HG03442 (cell line): ENCODE measurements at regions not wholly inside any gene's neighbourhood (a gene's known extent, or its start where the extent isn't known, plus 50 kb on each side); places are given as distances from the start of the nearest gene placed in this dataset.
"Not testable (repeated sequence)": the region's sequence is repeated elsewhere in the genome, so short reads cannot be mapped to it uniquely, and the experiment has no call there.

Experiments
- ATAC-seq: cut with Tn5 transposase; IDR thresholded peaks from one replicate; pipeline ENCODE4 v1.9.1; 2021; ENCODE audit warnings: mild to moderate bottlenecking, moderate library complexity; ENCODE audit not compliant: unreplicated experiment

DNA sequence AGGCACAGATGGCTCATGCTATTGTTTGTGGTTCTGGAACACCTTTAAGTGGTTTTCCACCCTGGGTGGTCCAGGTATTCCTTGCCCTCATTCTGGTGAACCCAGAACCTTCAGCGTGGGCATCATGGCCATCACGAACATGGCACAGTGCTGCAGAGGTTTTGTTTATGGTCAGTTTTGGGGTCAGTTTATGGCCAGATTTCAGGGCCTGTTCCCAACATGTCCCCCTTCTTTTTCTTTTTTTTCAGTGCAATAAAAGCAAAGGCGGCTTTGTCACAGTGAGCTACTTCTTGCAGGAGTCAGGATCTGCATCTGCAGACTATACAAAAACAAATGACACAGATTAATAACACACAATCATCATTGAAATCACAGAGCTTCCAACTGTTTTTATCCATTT is 1085.0 kb upstream of the ALCAM start:
- ATAC-seq, result no peak

DNA sequence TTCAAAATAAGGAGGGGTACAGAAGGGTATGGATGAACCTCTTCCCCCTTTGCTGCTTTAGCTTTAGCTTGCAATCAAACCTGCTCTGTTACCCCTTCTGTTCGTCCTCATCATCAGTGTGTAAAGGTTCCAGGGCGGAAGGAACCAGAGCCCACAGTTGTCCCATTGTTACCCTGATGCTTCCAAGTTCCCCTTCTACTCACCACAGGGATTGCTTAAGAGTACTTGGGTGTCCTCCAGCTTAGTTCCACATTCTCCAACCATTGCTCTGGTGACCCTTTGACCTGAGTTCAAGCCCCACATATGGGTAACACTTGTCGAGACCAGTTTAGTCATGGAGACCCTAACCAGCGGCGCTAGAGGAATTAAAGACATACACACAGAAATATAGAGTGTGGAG is 1080.1 kb upstream of the ALCAM start:
- ATAC-seq, result no peak

DNA sequence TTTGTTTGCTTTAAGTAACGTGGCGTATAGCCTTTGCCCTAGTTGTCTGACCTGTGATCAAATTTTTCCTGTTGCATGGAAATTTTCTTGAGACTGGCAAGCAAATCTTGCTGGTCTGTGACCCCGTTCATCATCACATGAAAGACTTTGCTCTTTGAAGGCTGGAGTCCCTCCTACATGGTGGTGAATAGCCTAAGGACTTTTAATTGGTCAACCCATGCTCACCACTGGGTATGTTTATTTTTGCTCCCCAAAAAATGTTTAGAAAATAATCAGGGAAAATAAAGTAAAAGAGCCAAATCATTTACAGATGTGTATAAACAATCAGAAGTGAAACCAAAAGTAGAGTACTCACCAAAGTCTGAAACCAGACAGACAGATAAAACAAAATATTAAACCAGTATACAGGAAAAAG is 1075.3 kb upstream of the ALCAM start:
- peak; percentile 57 for ATAC-seq

DNA sequence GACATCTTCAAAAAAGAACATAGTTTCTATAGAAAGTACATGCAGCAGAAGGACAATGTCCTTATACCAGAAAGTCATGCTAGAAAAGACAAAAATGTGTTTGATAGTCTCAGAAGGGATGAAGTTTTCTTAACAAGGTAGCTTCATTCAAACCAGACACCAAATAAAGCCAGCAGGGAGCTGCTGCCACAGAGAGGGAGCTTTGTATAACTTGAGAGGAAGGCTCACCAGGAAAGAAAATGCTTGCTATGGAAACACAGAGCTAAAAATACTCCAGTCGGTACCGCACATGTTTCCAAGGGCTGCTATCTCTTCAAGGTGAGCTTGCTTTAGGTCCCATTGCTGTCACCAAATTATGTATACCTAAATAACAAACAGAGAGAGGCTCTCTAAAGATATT is 1074.8 kb upstream of the ALCAM start:
- peak; percentile 19 for ATAC-seq

DNA sequence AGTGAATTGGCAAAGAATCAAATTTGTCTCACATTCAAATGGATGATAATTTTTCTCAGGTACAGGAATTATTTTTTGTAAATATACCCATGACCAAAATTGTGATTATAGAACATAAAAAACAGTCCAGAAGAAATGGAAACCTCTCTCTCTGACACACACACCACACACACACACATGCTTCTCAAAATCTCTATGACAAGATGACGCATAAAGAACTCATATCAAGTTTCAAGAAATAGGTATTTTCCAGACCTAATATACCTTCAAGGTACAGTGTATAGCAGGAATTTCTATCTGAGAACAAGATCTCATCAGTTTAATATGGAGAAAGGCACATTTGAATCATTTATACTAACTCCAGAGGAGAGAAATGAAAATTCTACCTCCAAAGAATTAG is 1069.1 kb upstream of the ALCAM start:
- no peak for ATAC-seq

DNA sequence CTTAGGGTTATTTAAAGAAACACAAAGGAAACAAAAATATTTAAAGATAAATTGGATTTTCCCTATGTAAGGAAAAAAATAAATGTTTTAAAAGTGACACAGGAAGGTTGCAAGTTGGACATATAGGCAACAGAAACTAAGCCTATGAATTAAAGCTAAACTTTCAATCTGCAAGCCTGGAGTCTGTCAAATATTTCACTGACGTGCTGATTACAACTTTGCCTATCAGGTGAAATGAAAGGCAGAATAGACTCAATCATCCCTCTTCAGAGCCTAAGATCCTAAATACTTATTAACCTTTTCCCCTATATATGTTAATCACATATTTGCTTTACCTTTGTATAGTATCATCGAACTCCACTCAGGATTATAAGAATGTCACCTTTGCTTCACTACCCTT is 1068.0 kb upstream of the ALCAM start:
- no peak for ATAC-seq

DNA sequence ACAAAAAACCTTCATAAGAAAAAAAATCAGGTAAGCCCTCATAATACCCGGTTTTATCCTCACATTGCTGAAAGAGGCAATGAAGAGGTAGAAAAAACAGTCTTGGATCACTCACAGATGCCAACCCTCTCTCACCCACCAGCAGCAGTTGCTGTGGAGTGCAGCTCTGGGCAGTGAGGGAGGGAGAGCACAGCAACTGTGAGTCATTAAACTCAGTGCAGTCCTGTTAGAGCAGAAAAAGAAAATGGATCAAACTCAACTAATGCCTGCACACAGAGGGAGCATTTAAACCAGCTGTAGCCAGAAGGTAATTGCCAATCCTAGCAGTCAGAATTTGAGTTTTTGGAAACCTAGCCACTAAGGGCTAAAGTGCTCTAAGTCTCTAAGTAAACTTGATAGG is 1050.6 kb upstream of the ALCAM start:
- ATAC-seq, result no peak

DNA sequence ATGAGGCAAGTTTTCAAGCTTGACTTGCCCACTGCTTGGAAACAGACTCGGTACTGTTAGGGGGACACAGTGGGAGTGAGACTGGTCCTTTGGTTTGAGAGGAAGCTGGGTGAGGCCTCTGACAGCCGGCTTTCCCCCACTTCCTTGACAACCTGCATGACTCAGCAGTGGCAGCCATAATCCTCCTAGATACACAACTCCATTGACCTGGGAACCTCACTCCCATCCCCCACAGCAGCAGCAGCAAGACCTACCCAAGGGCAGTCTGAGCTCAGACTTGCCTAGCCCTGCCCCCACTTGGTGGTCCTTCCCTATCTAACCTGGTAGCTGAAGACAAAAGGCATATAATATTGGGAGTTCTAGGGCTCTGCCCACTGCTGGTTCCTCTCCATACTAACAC is 1043.5 kb upstream of the ALCAM start:
- no peak for ATAC-seq

DNA sequence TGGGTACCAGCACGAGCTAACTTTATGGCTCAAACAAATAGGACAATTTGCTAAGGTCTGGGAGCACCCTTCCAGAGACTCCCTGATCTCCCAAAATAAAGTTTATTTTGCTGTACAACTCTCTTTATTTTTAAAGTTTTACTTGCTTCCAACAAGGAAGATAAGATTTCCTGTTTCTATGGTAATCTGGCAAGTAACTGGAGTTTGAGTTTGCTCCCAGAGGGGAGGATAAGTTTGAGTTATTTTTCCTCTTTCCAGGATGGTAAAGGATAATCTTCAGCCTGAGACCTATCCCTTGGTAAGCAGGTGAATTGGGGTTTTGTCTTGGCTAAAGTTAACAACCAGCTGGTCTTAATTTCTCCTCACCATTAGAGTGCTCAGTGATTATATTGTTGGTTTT is 1019.4 kb upstream of the ALCAM start:
- ATAC-seq, result no peak

DNA sequence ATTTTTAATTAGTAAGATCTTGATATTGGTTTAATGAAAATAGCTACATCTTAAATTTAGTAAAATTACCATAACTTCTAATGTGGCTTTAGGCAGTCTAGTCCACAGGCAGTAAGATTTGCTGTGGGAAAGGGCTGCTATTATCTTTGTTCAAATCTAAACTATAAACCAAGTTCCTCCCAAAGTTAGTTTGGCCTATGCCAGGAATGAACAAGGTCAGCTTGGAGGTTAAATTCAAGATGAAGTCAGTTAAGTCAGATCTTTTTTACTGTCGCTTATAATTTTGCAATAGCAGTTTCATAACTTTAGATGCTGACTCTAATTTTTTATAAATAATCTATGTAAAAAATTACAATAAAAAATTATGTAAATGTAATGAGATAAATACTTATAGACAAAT is 1016.9 kb upstream of the ALCAM start:
- no peak for ATAC-seq

DNA sequence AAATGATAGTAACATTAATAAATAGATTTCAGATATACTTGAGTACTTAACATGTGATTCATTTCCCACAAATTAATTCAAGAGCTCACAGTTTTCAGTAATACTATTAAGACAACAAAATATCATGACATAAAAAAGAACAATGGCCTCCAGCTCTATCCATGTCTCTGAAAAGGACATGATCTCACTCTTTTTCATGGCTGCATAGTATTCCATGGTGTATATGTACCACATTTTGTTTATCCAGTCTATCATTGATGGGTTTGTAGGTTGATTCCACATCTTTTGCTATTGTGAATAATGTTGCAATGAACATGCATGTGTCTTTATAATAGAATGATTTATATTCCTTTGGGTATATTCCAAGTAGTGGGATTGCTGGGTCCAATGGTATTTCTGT is 1012.8 kb upstream of the ALCAM start:
- ATAC-seq, result no peak

DNA sequence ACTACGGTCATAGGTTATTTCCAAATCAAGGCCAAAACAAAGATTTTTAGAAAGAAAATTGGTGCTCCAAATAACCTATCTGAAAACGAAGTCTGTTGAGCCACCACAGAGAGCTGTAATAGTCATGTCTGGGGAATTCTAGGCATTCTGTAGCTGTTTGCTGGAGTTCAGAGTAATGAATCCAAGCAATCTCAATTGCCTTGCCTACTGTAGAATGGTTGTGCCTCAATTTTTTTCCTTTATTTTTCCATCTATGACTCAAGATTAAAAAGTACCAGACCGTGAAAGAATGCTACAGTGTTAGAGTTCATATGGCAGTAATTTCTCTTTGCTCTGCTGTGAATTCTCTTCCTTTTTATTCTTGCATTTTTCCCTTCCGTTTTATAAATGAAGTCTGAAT is 1007.2 kb upstream of the ALCAM start:
- ATAC-seq, result no peak

DNA sequence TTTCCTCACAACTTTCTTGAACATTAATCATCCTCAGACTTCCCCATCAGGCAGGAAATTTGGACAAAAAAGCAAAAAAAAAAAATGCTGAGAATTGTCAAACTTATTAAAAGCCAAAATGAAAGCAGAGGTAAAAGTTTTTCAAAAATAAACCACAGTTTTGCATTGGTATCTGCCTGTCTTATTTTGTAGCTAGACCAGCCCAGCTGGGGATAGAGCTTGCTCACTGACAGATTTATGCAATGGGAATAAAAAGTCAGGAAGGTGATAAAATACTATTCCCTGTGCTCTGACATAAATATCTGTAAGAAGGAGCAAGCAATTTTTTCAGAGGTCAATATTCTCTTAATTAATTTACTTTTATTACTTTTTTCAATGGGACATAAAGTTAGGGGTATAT is 1006.7 kb upstream of the ALCAM start:
- ATAC-seq, result no peak

DNA sequence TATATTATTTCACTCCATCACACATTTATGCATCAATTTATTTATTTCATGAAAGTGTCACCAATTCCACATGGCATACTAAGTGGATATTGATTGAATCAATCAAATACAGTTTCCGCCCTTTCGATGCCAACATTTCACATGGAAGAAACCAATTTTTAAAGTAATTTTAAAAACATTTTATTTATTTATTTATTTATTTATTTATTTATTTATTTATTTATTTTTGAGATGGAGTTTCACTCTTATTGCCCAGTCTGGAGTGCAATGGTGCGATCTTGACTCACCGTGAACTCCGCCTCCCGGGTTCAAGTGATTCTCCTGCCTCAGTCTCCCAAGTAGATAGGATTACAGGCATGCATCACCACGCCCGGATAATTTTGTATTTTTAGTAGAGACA is 1005.0 kb upstream of the ALCAM start:
- ATAC-seq, result not testable (repeated sequence)

DNA sequence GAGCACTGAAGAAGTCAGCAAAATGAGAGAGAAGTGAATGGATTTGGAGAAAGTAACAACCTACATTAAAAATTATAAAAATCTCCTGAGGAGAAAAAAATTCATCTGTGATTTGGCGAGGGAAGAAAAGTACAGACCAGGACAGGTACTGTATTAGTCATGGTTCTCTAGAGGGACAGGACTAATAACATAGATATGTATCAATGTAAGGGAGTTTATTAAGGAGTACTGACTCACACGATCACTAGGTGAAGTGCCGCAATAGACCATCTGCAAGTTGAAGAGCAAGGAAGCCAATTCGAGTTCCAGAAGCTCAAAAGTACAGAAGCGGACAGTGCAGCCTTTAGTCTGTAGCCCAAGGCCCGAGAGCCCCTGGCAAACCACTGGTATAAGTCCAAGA is 1004.4 kb upstream of the ALCAM start:
- no peak for ATAC-seq

DNA sequence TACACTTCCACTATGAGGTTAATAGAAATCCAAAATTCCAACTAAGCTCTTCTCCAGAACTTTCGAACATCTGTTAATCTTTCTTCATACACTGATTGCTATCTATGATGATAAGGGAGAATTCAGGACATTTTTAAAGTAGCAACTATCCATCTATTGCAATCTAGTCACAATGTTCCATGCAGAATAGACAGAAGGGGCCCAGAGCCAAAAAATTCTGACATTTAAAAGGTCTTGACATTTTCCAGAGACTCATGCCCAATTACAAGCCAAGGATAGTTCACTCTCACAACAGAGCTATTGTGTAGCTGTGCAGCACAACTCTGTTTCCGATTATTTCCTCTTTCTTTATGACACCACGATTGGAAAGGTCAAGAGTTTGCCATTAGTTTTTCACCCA is 999.7 kb upstream of the ALCAM start:
- ATAC-seq, result no peak

DNA sequence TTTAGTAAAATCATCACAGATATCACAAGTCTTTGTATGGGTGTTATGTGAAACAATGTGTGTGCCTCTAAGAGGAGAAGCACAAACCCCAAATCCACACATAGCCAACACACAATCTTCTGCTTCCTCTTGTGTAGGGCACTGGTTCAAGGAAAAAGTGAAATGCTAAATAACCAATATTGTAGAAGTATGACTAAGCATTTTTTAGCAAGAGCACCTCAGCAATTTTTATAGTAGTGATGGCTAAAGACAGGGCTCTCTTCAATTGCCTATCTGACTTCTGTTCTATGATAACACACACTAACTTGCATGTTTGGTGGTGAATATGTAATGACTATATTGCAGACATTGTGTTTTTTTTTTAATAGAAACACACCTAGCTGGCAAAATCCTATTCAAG is 997.9 kb upstream of the ALCAM start:
- no peak for ATAC-seq

DNA sequence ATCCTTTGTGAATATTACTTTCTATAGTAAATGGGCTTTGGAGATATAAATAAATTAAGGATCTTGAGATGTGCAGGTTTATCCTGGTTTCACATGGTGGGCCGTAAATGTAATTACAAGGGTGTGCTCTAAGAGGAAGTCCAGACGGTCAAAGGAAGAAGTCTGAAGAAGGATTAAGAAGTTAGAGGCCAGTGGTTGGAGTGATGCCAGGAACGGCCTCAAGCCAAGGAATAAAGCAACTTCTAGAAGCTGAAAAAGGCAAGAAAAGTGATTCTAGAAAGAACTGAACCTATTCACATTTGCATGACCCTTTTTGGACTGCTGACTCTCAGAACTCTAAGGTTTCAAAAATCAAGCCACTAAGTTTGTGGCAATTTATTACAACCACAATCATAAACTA is 981.3 kb upstream of the ALCAM start:
- ATAC-seq, result no peak

DNA sequence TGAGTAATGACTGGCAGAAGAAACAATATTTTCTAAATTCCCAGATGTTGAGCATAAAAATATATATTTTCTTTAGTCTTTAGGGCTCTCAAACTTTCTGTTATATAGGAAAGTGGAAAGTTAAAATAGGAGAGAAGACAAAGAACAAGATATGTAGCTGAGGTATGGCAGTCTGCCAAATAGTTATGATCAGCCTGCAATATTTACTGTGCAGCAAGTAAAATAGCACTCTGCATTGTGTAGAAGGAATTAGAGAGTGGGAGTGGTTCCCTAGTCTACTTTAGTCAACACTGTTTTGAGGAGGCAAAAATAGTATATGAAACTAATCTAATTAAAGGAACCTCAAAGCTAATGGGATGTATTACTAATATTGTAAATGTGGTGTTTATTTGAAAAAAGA is 978.1 kb upstream of the ALCAM start:
- no peak for ATAC-seq

DNA sequence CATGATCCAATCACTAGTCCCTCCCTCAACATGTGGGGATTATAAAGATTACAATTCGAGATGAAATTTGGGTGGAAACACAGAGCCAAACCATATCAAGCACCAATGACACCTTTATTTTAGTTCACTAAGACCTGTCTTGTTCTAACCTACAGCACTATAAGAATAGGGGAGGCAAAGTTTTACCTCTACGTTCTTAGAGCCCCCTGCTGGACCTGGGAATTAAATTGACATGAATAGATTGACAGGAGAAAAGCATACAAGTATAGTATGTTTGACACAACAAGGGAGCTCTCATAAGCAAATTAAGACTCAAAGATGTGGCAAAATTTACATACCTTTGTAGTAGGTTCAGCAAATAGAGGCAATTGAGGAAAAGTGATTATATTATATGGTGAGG is 974.4 kb upstream of the ALCAM start:
- no peak for ATAC-seq

DNA sequence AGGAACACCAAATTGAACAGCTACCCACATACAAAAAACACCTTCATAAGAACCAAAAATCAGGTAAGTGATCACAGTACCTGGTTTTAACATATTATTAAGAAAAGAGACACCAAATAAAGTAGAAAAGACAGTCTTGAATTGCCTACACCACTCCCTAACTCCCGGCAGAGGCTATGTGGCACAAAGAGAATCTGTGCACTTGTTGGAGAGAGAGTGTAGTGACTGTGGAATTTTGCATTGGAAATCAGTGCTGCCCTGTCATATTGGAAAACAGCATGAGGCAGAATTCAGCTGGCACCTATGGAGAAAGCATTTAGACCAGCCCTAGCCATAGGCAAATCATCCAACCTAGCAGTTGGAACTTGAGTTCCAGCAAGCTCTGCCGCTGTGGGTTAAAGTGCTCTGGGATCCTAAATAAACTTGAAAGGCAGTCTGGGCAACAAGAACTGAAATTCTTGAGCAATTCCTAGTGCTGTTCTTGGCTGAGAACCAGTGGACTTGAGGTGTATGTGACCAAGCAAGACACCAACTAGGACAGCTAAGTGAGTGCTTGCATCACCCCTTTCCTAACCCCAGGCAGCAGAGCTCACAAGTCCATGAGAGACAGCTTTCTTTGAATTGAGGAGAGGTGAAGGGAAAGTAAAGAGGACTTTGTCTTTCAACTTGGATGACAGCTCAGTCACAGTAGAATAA is 969.6 kb upstream of the ALCAM start:
- no peak for ATAC-seq

DNA sequence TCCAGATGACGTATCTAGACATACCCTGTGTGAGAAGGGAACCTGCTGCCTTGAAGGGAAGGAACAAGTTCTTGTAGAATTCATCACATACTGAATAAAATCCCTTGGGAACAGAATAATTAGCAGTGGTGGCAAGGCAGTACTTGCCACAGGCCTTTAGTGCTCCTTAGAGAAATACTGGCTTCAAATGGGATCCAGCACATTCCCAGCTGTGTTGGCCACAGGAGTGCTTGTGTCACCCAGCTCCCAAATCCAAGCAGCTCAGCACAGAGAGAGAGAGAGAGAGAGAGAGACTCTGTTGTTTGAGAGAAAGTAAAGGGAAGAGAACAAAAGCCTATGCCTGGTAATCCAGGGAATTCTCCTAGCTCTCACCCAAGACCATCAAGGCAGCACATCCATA is 969.0 kb upstream of the ALCAM start:
- no peak for ATAC-seq

DNA sequence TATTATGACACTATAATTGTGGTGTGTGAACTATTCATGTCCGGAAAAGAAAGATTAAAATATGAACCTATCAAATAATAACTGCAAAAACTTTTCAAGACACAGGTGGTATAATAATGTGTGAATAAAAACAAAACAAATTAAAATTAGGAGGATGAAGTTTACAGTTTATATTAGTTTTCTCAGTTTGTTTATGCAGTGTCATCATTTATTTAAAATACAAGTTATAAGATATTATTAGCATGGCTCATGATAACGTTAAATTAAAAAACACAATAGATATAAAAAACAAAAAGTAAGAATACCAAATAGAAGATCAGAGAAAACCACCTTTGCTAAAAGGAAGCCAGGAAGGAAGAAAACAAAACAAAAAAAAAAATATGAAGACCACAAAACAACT is 963.8 kb upstream of the ALCAM start:
- ATAC-seq, result no peak

DNA sequence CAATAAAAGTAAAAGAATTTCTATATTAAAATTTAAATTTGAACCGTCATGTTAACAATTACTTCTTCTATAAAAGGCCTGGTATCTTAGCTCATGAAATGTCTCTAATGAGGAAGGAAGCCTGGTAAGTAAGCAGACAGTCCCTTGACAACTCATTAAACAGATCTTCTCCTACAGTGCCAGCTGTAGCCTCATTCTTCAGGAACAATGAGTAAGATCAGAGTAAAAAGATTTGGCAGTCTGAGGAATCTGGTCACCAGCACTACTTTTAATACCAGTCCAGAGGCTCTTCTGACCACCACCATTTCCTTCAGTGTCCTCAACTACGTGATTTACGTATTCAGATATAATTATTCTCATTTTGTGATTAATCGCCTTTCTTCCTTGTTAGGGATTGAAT is 955.0 kb upstream of the ALCAM start:
- ATAC-seq, result no peak
